B cell (primary cell): ENCODE measurements at regions not wholly inside any gene's neighbourhood (a gene's known extent, or its start where the extent isn't known, plus 50 kb on each side); places are given as distances from the start of the nearest gene placed in this dataset.

Experiments
- ATAC-seq: fragments of 200-7000 bp; cut with Tn5 transposase; one replicate; pipeline ENCODE4 v1.10.0; 2021; ENCODE audit warnings: low read depth, mild to moderate bottlenecking, moderate number of reproducible peaks, moderate library complexity
- CTCF ChIA-PET: fragments of 350-600 bp; sonication (Branson Sonifier 250); formaldehyde crosslinking; loops from one replicate; lab custom pipeline; 2021; ENCODE audit warnings: antibody characterized with exemption, inconsistent platforms; lab: Charles Lee
- POLR2A ChIA-PET: fragments of 350-600 bp; sonication (Branson Sonifier 250); formaldehyde crosslinking; loops from one replicate; lab custom pipeline; 2021; ENCODE audit warnings: antibody characterized with exemption; lab: Charles Lee
- DNase-seq: peaks from one replicate; pipeline ENCODE4 v3.0.0; 2013
- H2AFZ ChIP-seq: 2 replicates; pipeline ENCODE4 v1.6.1; 2012; ENCODE audit warnings: mild to moderate bottlenecking, low read depth, low read length; ENCODE audit not compliant: insufficient read depth, poor library complexity, severe bottlenecking
- H3K27ac ChIP-seq, 2 donors: 1 replicate in 1 of 2; 2 replicates in 1 of 2; pipeline ENCODE4 v1.5.1; 2012 to 2013; ENCODE audit warnings: low read length in 2 of 2, mild to moderate bottlenecking in 2 of 2, moderate library complexity in 1 of 2
- H3K27me3 ChIP-seq, 4 experiments: fragments of 200-600 bp in 1 of 4; sonication (generic) in 1 of 4; replicated peaks in 1 of 4; 1 replicate in 2 of 4; 2 replicates in 2 of 4; pipeline versions ENCODE4 v1.6.1 to v1.7.0; 2013 to 2016; ENCODE audit warnings: low read length in 3 of 4, mild to moderate bottlenecking in 2 of 4, mixed read lengths in 1 of 4, moderate library complexity in 1 of 4; ENCODE audit not compliant: insufficient read depth in 4 of 4, control insufficient read depth in 3 of 4; ENCODE audit errors: control extremely low read depth in 1 of 4
- H3K36me3 ChIP-seq, 2 experiments: replicated peaks in 1 of 2; 1 replicate in 1 of 2; 2 replicates in 1 of 2; pipeline versions ENCODE4 v1.6.1 to v1.7.1; 2013; ENCODE audit warnings: low read length in 1 of 2; ENCODE audit not compliant: insufficient read depth in 2 of 2, control insufficient read depth in 1 of 2; ENCODE audit errors: control extremely low read depth in 1 of 2, extremely low read depth in 1 of 2
- H3K4me1 ChIP-seq, 2 donors: fragments of 200-600 bp in 1 of 2; sonication (generic) in 1 of 2; 1 replicate in 1 of 2; 2 replicates in 1 of 2; pipeline versions ENCODE4 v1.5.1 to v1.6.1; 2013 to 2017; ENCODE audit warnings: low read length in 2 of 2; ENCODE audit not compliant: control insufficient read depth in 2 of 2, insufficient read depth in 2 of 2
- H3K4me2 ChIP-seq: replicated peaks from 2 replicates; pipeline ENCODE3; 2012; ENCODE audit warnings: mild to moderate bottlenecking, low read depth, low read length; ENCODE audit not compliant: poor library complexity, severe bottlenecking
- H3K4me3 ChIP-seq, 5 experiments: fragments of 200-600 bp in 1 of 5; sonication (generic) in 1 of 5; 1 replicate in 3 of 5; 2 replicates in 2 of 5; pipeline versions ENCODE4 v1.5.1 to v1.7.0; 2011 to 2016; ENCODE audit warnings: low read length in 4 of 5, mild to moderate bottlenecking in 4 of 5, low read depth in 2 of 5, control low read depth in 1 of 5, moderate library complexity in 1 of 5; ENCODE audit not compliant: insufficient read depth in 1 of 5; ENCODE audit errors: control extremely low read depth in 1 of 5, extremely low read depth in 1 of 5
- H3K79me2 ChIP-seq: fragments of 200-600 bp; sonication (generic); one replicate; pipeline ENCODE4 v1.6.0; 2016; ENCODE audit warnings: low read length; ENCODE audit not compliant: control insufficient read depth, insufficient read depth
- H3K9ac ChIP-seq: fragments of 200-600 bp; sonication (generic); 2 replicates; pipeline ENCODE4 v1.6.1; 2017; ENCODE audit warnings: mild to moderate bottlenecking, low read length, moderate library complexity
- H3K9me3 ChIP-seq, 3 donors: one replicate each; pipeline versions ENCODE4 v1.6.1 to v1.7.1; 2013; ENCODE audit warnings: low read length in 2 of 3; ENCODE audit not compliant: control insufficient read depth in 2 of 3, insufficient read depth in 1 of 3; ENCODE audit errors: control extremely low read depth in 1 of 3
- H4K20me1 ChIP-seq: 2 replicates; pipeline ENCODE4 v1.6.0; 2012; ENCODE audit warnings: mild to moderate bottlenecking, low read length; ENCODE audit not compliant: insufficient read depth, control insufficient read depth, poor library complexity, severe bottlenecking
- H3K27ac Mint-ChIP-seq: one replicate; pipeline ENCODE4 v1.8.0; 2021; ENCODE audit warnings: mixed read lengths
- H3K27me3 Mint-ChIP-seq: one replicate; pipeline ENCODE4 v1.8.0; 2021; ENCODE audit warnings: mixed read lengths
- H3K4me1 Mint-ChIP-seq: one replicate; pipeline ENCODE4 v1.8.0; 2021; ENCODE audit warnings: mixed read lengths
- H3K4me3 Mint-ChIP-seq: one replicate; pipeline ENCODE4 v1.8.0; 2021; ENCODE audit warnings: mixed read lengths
- H3K9me3 Mint-ChIP-seq: one replicate; pipeline ENCODE4 v1.8.0; 2022; ENCODE audit warnings: mixed read lengths; ENCODE audit not compliant: insufficient read depth
- CTCF ChIP-seq: fragments of 200-600 bp; IDR thresholded peaks from one replicate; pipeline ENCODE4 v1.8.0; 2022; ENCODE audit warnings: antibody characterized with exemption, mild to moderate bottlenecking
- EZH2 ChIP-seq: IDR thresholded peaks from 2 replicates; pipeline ENCODE4 v1.6.1; 2012; ENCODE audit warnings: borderline replicate concordance, low read depth, mild to moderate bottlenecking, moderate library complexity, low read length; ENCODE audit not compliant: insufficient read depth, poor library complexity, severe bottlenecking
- WGBS: methylation state at CpG from one replicate; pipeline ENCODE4 v1.1.5; 2013; ENCODE audit warnings: missing lambda C conversion rate; ENCODE audit not compliant: insufficient coverage; 5-methylcytosine and 5-hydroxymethylcytosine counted together
- intact Hi-C: fragments of 100-400 bp; cut with micrococcal nuclease; formaldehyde crosslinking; loops from one replicate; pipeline ENCODE4 v1.10.0; 2022

GRCh38 chr4:116015549-116015948, 902.1 kb upstream of the NDST4 start:
- Histone ChIP-seq H2AFZ (no peak overlapping the region), H3K79me2 (no peaks in the 10 kb centered on the region), H3K4me2 (no peak overlapping the region), H3K9ac (no peak overlapping the region), H3K4me3 (no peak overlapping the region), H3K27me3 (no peaks in the 10 kb centered on the region), H3K4me1 (no peaks in the 10 kb centered on the region), H3K36me3 (no peaks in the 10 kb centered on the region), H3K27ac (no peak overlapping the region), H3K9me3 (peaks cover 3 to 27% (median 22%) of the 10 kb centered on the region in 3 donors), H4K20me1 (no peaks in the 10 kb centered on the region)
- Mint-ChIP-seq H3K9me3 (peaks cover 16% of the 10 kb centered on the region), H3K27me3 (no peaks in the 10 kb centered on the region), H3K4me3 (no peak overlapping the region), H3K27ac (no peak overlapping the region), H3K4me1 (no peaks in the 10 kb centered on the region)
- POLR2A ChIA-PET = no interaction called here
- ATAC-seq (no peak), DNase-seq (no peak)
- intact Hi-C loops = no loop called here
- no peak for TF ChIP-seq EZH2
- no peak for TF ChIP-seq CTCF
- CTCF ChIA-PET = no interaction called here
- WGBS = 85% methylated on average over 5 of the region's 5 CpGs

GRCh38 chr4:116015062-116015461, 901.6 kb upstream of the NDST4 start:
- CTCF ChIA-PET = no interaction called here
- intact Hi-C loops = no loop called here
- POLR2A ChIA-PET = no interaction called here
- ATAC-seq = no peak
- no peaks in the 10 kb centered on the region for H3K79me2 ChIP-seq
- TF ChIP-seq EZH2 (no peak), CTCF (no peak)
- Mint-ChIP-seq H3K4me3 (no peak overlapping the region), H3K27ac (no peak overlapping the region), H3K4me1 (no peaks in the 10 kb centered on the region), H3K27me3 (no peaks in the 10 kb centered on the region), H3K9me3 (peaks cover 16% of the 10 kb centered on the region)
- no peak overlapping the region for H3K27ac ChIP-seq
- WGBS = 80% methylated on average over 1 of the region's 1 CpG
- no peak overlapping the region for H3K9ac ChIP-seq
- H3K36me3 ChIP-seq = no peaks in the 10 kb centered on the region
- H4K20me1 ChIP-seq = no peaks in the 10 kb centered on the region
- H3K27me3 ChIP-seq = no peaks in the 10 kb centered on the region
- H3K4me2 ChIP-seq = no peak overlapping the region
- DNase-seq = no peak
- no peak overlapping the region for H3K4me3 ChIP-seq
- peaks cover 3 to 25% (median 18%) of the 10 kb centered on the region in 3 donors for H3K9me3 ChIP-seq
- no peaks in the 10 kb centered on the region for H3K4me1 ChIP-seq
- H2AFZ ChIP-seq = no peak overlapping the region
